ENCODE measurements at regions not wholly inside any gene's neighbourhood (a gene's known extent, or its start where the extent isn't known, plus 50 kb on each side); places are given as distances from the start of the nearest gene placed in this dataset.

DNA sequence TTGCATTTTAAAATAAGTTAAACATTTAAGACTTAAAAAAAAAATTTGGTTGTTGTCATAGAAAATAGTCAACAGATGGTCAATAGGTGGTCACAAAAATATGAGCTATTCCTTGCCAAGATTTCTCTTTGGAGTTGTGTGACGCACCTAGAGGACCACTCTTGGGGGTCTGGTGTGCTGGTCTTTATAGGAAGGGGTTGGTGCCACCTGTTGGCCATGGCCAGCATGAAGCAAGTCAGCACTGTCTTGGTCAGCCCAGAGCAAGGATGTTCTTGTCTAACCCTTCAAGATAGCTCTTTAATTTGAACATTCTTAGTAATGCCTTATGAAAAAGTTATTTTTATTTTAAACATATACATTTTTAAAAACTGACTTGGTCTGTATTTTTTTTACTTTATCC is 267.9 kb upstream of the CNTNAP2 start:
- Histone ChIP-seq H3K9me1 (ENCODE audit: control insufficient read depth, extremely low read depth, insufficient read depth, low read length) (no peaks in the 10 kb centered on the region), H3K9me3 (ENCODE audit: control insufficient read depth, low read depth, low read length) (no peaks in the 10 kb centered on the region), H3K27ac (ENCODE audit: control insufficient read depth, insufficient read depth, low read length) (no peak overlapping the region), H4K20me1 (ENCODE audit: control insufficient read depth, extremely low read depth, insufficient read depth, low read length) (no peaks in the 10 kb centered on the region), H3K4me1 (ENCODE audit: control insufficient read depth, extremely low read depth, insufficient read depth, low read length) (no peaks in the 10 kb centered on the region), H3K4me2 (ENCODE audit: control insufficient read depth, extremely low read depth, insufficient read depth, low read depth, low read length) (no peak overlapping the region), H3K27me3 (ENCODE audit: control insufficient read depth, extremely low read depth, insufficient read depth, low read length) (no peaks in the 10 kb centered on the region), H2AFZ (ENCODE audit: control insufficient read depth, low read length) (no peak overlapping the region), H3K79me2 (ENCODE audit: control insufficient read depth, insufficient read depth, low read length) (no peaks in the 10 kb centered on the region), H3K36me3 (ENCODE audit: control insufficient read depth in 2 of 2, extremely low read depth in 1 of 2, insufficient read depth in 2 of 2, low read length in 2 of 2) (no peaks in the 10 kb centered on the region), H3K4me3 (ENCODE audit: control insufficient read depth in 2 of 3, extremely low read depth in 1 of 3, insufficient read depth in 2 of 3, low read depth in 1 of 3, low read length in 3 of 3) (no peak overlapping the region), H3K9ac (ENCODE audit: control insufficient read depth, extremely low read depth, insufficient read depth, low read length) (no peak overlapping the region)
- no peak for TF ChIP-seq EZH2 (IDR thresholded peaks at IDR 0.05; ENCODE audit: low read length)
- TF ChIP-seq, protein P1, sequence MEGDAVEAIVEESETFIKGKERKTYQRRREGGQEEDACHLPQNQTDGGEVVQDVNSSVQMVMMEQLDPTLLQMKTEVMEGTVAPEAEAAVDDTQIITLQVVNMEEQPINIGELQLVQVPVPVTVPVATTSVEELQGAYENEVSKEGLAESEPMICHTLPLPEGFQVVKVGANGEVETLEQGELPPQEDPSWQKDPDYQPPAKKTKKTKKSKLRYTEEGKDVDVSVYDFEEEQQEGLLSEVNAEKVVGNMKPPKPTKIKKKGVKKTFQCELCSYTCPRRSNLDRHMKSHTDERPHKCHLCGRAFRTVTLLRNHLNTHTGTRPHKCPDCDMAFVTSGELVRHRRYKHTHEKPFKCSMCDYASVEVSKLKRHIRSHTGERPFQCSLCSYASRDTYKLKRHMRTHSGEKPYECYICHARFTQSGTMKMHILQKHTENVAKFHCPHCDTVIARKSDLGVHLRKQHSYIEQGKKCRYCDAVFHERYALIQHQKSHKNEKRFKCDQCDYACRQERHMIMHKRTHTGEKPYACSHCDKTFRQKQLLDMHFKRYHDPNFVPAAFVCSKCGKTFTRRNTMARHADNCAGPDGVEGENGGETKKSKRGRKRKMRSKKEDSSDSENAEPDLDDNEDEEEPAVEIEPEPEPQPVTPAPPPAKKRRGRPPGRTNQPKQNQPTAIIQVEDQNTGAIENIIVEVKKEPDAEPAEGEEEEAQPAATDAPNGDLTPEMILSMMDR (optimal IDR thresholded peaks at IDR 0.05 in 1 of 3, IDR thresholded peaks at IDR 0.05 in 1 of 3, conservative IDR thresholded peaks at IDR 0.05 in 1 of 3; ENCODE audit: extremely low read depth in 1 of 3, insufficient read depth in 2 of 3, low read length in 3 of 3): no peak
- FAIRE-seq: no peak
- dilution Hi-C loops (cut with MboI; ENCODE audit: extremely low pct_ligation_motif_present, low sequenced_read_pairs): no loop called here
- DNase-seq (ENCODE audit: low read depth, low spot score): no peak

DNA sequence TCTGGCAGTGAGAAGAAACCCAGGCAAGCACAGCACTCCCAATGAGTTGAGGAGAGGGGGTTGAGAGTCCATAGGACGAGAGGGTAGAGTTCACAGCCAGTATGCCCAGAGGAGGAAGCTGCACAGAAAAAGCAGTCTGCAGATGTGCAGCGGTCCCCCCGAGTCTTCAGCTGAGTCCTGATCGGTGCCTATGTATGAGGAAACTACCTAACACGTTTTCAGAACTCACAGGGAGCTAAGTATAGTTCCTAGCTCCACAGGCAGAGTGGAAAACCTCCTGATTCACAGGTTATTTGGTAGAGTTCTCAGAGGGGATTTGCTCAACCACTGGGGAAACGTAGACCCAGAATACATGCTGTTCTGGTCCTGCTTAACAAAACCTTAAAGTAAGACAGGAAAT is 271.3 kb upstream of the CNTNAP2 start:
- no peak for TF ChIP-seq EZH2 (IDR thresholded peaks at IDR 0.05; ENCODE audit: low read length)
- TF ChIP-seq, protein P1 (optimal IDR thresholded peaks at IDR 0.05 in 1 of 3, IDR thresholded peaks at IDR 0.05 in 1 of 3, conservative IDR thresholded peaks at IDR 0.05 in 1 of 3; ENCODE audit: extremely low read depth in 1 of 3, insufficient read depth in 2 of 3, low read length in 3 of 3): no peak
- Histone ChIP-seq H3K27me3 (ENCODE audit: control insufficient read depth, extremely low read depth, insufficient read depth, low read length) (no peaks in the 10 kb centered on the region), H3K4me1 (ENCODE audit: control insufficient read depth, extremely low read depth, insufficient read depth, low read length) (no peaks in the 10 kb centered on the region), H3K4me2 (ENCODE audit: control insufficient read depth, extremely low read depth, insufficient read depth, low read depth, low read length) (no peak overlapping the region), H3K4me3 (ENCODE audit: control insufficient read depth in 2 of 3, extremely low read depth in 1 of 3, insufficient read depth in 2 of 3, low read depth in 1 of 3, low read length in 3 of 3) (no peak overlapping the region), H4K20me1 (ENCODE audit: control insufficient read depth, extremely low read depth, insufficient read depth, low read length) (no peaks in the 10 kb centered on the region), H3K9me1 (ENCODE audit: control insufficient read depth, extremely low read depth, insufficient read depth, low read length) (no peaks in the 10 kb centered on the region), H3K27ac (ENCODE audit: control insufficient read depth, insufficient read depth, low read length) (no peak overlapping the region), H3K9ac (ENCODE audit: control insufficient read depth, extremely low read depth, insufficient read depth, low read length) (no peak overlapping the region), H2AFZ (ENCODE audit: control insufficient read depth, low read length) (no peak overlapping the region), H3K36me3 (ENCODE audit: control insufficient read depth in 2 of 2, extremely low read depth in 1 of 2, insufficient read depth in 2 of 2, low read length in 2 of 2) (no peaks in the 10 kb centered on the region), H3K79me2 (ENCODE audit: control insufficient read depth, insufficient read depth, low read length) (no peaks in the 10 kb centered on the region), H3K9me3 (ENCODE audit: control insufficient read depth, low read depth, low read length) (no peaks in the 10 kb centered on the region)
- dilution Hi-C loops (cut with MboI; ENCODE audit: extremely low pct_ligation_motif_present, low sequenced_read_pairs): no loop called here
- FAIRE-seq: no peak
- no peak for DNase-seq (ENCODE audit: low read depth, low spot score)

Measured in keratinocyte (primary cell).